Natural killer cell (primary cell): ENCODE measurements at regions not wholly inside any gene's neighbourhood (a gene's known extent, or its start where the extent isn't known, plus 50 kb on each side); places are given as distances from the start of the nearest gene placed in this dataset.

Experiments
- ATAC-seq, 3 donors: fragments of 150-1000 bp in 2 of 3; fragments of 200-7000 bp in 1 of 3; cut with Tn5 transposase; 1 replicate in 1 of 3; 2 replicates in 2 of 3; pipeline ENCODE4 v1.10.0; 2021; ENCODE audit warnings: mild to moderate bottlenecking in 2 of 3, moderate library complexity in 2 of 3
- DNase-seq, 2 donors: peaks; one replicate each; pipeline versions ENCODE4 v3.0.0 to v3.0.0-alpha.2; 2013 to 2021; ENCODE audit warnings: mixed read lengths in 1 of 2
- H3K27ac ChIP-seq: one replicate; pipeline ENCODE4 v1.5.1; 2013; ENCODE audit warnings: mild to moderate bottlenecking, low read length
- H3K27me3 ChIP-seq: one replicate; pipeline ENCODE4 v1.6.1; 2013; ENCODE audit warnings: low read length; ENCODE audit not compliant: control insufficient read depth, insufficient read depth
- H3K36me3 ChIP-seq: one replicate; pipeline ENCODE4 v1.6.1; 2013; ENCODE audit warnings: low read length; ENCODE audit not compliant: control insufficient read depth, insufficient read depth
- H3K4me1 ChIP-seq: one replicate; pipeline ENCODE4 v1.6.1; 2013; ENCODE audit warnings: low read length; ENCODE audit not compliant: control insufficient read depth, insufficient read depth
- H3K4me3 ChIP-seq: one replicate; pipeline ENCODE4 v1.5.1; 2013; ENCODE audit warnings: low read length
- H3K9me3 ChIP-seq: one replicate; pipeline ENCODE4 v1.6.1; 2013; ENCODE audit warnings: low read length; ENCODE audit not compliant: control insufficient read depth, insufficient read depth
- H3K27ac Mint-ChIP-seq, 2 donors: one replicate each; pipeline ENCODE4 v1.8.0; 2022; ENCODE audit warnings: mild to moderate bottlenecking in 2 of 2, mixed read lengths in 2 of 2, moderate library complexity in 1 of 2
- H3K27me3 Mint-ChIP-seq, 2 donors: one replicate each; pipeline ENCODE4 v1.8.0; 2022; ENCODE audit warnings: low read depth in 2 of 2, mixed read lengths in 2 of 2
- H3K36me3 Mint-ChIP-seq: one replicate; pipeline ENCODE4 v1.8.0; 2022; ENCODE audit warnings: mixed read lengths
- H3K4me1 Mint-ChIP-seq, 2 donors: one replicate each; pipeline ENCODE4 v1.8.0; 2022; ENCODE audit warnings: mixed read lengths in 2 of 2
- H3K4me3 Mint-ChIP-seq: one replicate; pipeline ENCODE4 v1.8.0; 2022; ENCODE audit warnings: mild to moderate bottlenecking, moderate library complexity, mixed read lengths
- H3K9me3 Mint-ChIP-seq, 2 donors: one replicate each; pipeline ENCODE4 v1.8.0; 2022; ENCODE audit warnings: mixed read lengths in 2 of 2
- CTCF ChIP-seq: fragments of 200-600 bp; IDR thresholded peaks from one replicate; pipeline ENCODE4 v1.8.0; 2022; ENCODE audit warnings: antibody characterized with exemption
- WGBS: methylation state at CpG from one replicate; pipeline ENCODE4 v1.1.7; 2013; ENCODE audit warnings: missing lambda C conversion rate; ENCODE audit not compliant: insufficient coverage; 5-methylcytosine and 5-hydroxymethylcytosine counted together
- intact Hi-C: fragments of 100-400 bp; cut with micrococcal nuclease; formaldehyde crosslinking; loops from one replicate; pipeline ENCODE4 v1.14.2; 2022

- no peak for ATAC-seq
- intact Hi-C loops = no loop called here
Observed at GRCh38 chr3:135503065-135503759, 462.3 kb upstream of the PPP2R3A start.

GRCh38 chr3:135503760-135504686, 461.5 kb upstream of the PPP2R3A start:
- no peaks in the 10 kb centered on the region for H3K36me3 Mint-ChIP-seq
- Histone ChIP-seq H3K4me1 (no peaks in the 10 kb centered on the region), H3K27me3 (no peaks in the 10 kb centered on the region), H3K36me3 (no peaks in the 10 kb centered on the region), H3K4me3 (no peak overlapping the region), H3K9me3 (no peaks in the 10 kb centered on the region), H3K27ac (no peak overlapping the region)
- H3K9me3 Mint-ChIP-seq = peaks cover 3 to 5% of the 10 kb centered on the region in 2 donors
- peaks cover 0 to 3% of the 10 kb centered on the region in 2 donors for H3K27me3 Mint-ChIP-seq
- no peaks in the 10 kb centered on the region for H3K4me1 Mint-ChIP-seq
- H3K27ac Mint-ChIP-seq = no peak overlapping the region
- ATAC-seq (no peak), DNase-seq (no peak)
- 43% methylated on average over 18 of the region's 18 CpGs for WGBS
- intact Hi-C loops = no loop called here
- TF ChIP-seq CTCF = no peak
- no peak overlapping the region for H3K4me3 Mint-ChIP-seq

More at GRCh38 chr3:135503065-135503759, 462.3 kb upstream of the PPP2R3A start:
- no peak for TF ChIP-seq CTCF
- Mint-ChIP-seq H3K4me1 (no peaks in the 10 kb centered on the region), H3K27ac (no peak overlapping the region), H3K27me3 (peaks cover 0 to 3% of the 10 kb centered on the region in 2 donors), H3K36me3 (no peaks in the 10 kb centered on the region), H3K9me3 (peaks cover 3 to 4% of the 10 kb centered on the region in 2 donors), H3K4me3 (no peak overlapping the region)
- Histone ChIP-seq H3K27ac (no peak overlapping the region), H3K27me3 (no peaks in the 10 kb centered on the region), H3K36me3 (no peaks in the 10 kb centered on the region), H3K4me3 (no peak overlapping the region), H3K9me3 (no peaks in the 10 kb centered on the region), H3K4me1 (no peaks in the 10 kb centered on the region)
- no peak for DNase-seq
- 87% methylated on average over 9 of the region's 11 CpGs for WGBS

GRCh38 chr3:135513106-135514059, 452.1 kb upstream of the PPP2R3A start:
- Mint-ChIP-seq H3K9me3 (peaks cover 0 to 5% of the 10 kb centered on the region in 2 donors), H3K4me1 (no peaks in the 10 kb centered on the region), H3K4me3 (no peak overlapping the region), H3K27me3 (no peaks in the 10 kb centered on the region), H3K36me3 (no peaks in the 10 kb centered on the region), H3K27ac (no peak overlapping the region)
- ATAC-seq (no peak), DNase-seq (no peak)
- Histone ChIP-seq H3K4me1 (no peaks in the 10 kb centered on the region), H3K9me3 (no peaks in the 10 kb centered on the region), H3K4me3 (no peak overlapping the region), H3K27ac (no peak overlapping the region), H3K36me3 (no peaks in the 10 kb centered on the region), H3K27me3 (no peaks in the 10 kb centered on the region)
- 89% methylated on average over 3 of the region's 5 CpGs for WGBS
- intact Hi-C loops = no loop called here
- no peak for TF ChIP-seq CTCF
